ENCODE measurements at regions not wholly inside any gene's neighbourhood (a gene's known extent, or its start where the extent isn't known, plus 50 kb on each side); places are given as distances from the start of the nearest gene placed in this dataset.

DNA sequence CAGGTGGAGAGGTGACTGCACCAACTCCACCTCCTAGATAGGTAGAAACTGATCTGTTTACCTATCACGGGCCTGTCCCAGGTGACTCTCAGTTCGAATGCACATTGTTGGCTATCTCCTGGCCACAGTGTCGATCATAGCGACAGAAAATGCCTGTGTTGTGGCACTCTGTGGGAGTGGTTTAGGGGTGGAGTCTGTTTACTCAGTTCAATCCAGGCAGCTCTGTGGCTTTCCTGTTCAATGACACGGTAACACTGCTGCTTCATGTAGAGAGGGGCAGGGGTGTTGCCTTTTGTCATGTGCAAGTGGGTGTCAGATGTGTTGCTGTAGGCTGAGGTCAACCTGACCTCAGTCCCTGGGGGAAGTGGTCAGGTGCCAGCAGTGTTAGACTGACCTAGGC is 1602.4 kb downstream of the TECRL start (continued):
- TF ChIP-seq, protein P1, sequence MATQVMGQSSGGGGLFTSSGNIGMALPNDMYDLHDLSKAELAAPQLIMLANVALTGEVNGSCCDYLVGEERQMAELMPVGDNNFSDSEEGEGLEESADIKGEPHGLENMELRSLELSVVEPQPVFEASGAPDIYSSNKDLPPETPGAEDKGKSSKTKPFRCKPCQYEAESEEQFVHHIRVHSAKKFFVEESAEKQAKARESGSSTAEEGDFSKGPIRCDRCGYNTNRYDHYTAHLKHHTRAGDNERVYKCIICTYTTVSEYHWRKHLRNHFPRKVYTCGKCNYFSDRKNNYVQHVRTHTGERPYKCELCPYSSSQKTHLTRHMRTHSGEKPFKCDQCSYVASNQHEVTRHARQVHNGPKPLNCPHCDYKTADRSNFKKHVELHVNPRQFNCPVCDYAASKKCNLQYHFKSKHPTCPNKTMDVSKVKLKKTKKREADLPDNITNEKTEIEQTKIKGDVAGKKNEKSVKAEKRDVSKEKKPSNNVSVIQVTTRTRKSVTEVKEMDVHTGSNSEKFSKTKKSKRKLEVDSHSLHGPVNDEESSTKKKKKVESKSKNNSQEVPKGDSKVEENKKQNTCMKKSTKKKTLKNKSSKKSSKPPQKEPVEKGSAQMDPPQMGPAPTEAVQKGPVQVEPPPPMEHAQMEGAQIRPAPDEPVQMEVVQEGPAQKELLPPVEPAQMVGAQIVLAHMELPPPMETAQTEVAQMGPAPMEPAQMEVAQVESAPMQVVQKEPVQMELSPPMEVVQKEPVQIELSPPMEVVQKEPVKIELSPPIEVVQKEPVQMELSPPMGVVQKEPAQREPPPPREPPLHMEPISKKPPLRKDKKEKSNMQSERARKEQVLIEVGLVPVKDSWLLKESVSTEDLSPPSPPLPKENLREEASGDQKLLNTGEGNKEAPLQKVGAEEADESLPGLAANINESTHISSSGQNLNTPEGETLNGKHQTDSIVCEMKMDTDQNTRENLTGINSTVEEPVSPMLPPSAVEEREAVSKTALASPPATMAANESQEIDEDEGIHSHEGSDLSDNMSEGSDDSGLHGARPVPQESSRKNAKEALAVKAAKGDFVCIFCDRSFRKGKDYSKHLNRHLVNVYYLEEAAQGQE (IDR thresholded peaks at IDR 0.05; ENCODE audit: low read depth, low read length), result no peak

DNA sequence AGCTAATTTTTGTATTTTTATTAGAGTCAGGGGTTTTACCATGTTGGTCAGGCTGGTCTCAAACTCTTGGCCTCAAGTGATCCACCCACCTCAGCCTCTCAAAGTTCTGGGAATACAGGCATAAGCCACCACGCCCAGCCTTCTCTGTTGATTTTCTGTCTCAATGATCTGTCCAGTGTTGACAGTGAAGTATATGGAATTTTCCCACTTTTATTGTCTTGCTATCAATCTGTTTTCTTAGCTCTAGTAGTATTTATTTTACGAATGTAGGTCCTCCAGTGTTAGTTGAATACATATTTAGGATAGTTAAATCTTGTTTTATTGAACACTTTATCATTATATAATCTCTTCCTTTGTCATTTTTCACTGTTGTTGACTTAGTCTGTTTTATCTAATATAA is 1603.9 kb downstream of the ADGRL3 start:
- H3F3A ChIP-seq (replicated peaks; ENCODE audit: insufficient read depth), result no peaks in the 10 kb centered on the region
- no peaks in the 10 kb centered on the region for H3K79me2 ChIP-seq (ENCODE audit: insufficient read depth)
- POLR2A ChIA-PET, result no interaction called here
- H3K9me2 ChIP-seq, result no peaks in the 10 kb centered on the region
- H2AFZ ChIP-seq (ENCODE audit: low read depth), result no peak overlapping the region
- no peaks in the 10 kb centered on the region for H3K9me3 ChIP-seq
- no peaks in the 10 kb centered on the region for H4K20me1 ChIP-seq (ENCODE audit: insufficient read depth)
- H3K9ac ChIP-seq, result no peak overlapping the region
- CTCF ChIA-PET, result no interaction called here
- H3K27me3 ChIP-seq (ENCODE audit: insufficient read depth), result no peaks in the 10 kb centered on the region
- no peak overlapping the region for H3K27ac ChIP-seq (ENCODE audit: low read depth in 2 of 2, low read length in 1 of 2)
- no peak overlapping the region for H3K4me3 ChIP-seq (ENCODE audit: low read depth in 2 of 2, low read length in 1 of 2)
- TF ChIP-seq SIN3A (IDR thresholded peaks at IDR 0.05; ENCODE audit: borderline replicate concordance, low read depth, low read length) (no peak), POLR2AphosphoS5 (IDR thresholded peaks at IDR 0.05; ENCODE audit: low read depth, low read length) (no peak), MAX (IDR thresholded peaks at IDR 0.05; ENCODE audit: low read depth) (no peak), TAF1 (IDR thresholded peaks at IDR 0.05; ENCODE audit: borderline replicate concordance, low read depth, low read length) (no peak), EP300 (IDR thresholded peaks at IDR 0.05; ENCODE audit: borderline replicate concordance in 1 of 2, low read depth in 1 of 2, low read length in 1 of 2) (no peak), FOXM1 (IDR thresholded peaks at IDR 0.05; ENCODE audit: low read depth) (no peak), EZH2phosphoT487 (IDR thresholded peaks at IDR 0.05; ENCODE audit: borderline replicate concordance, low read depth) (no peak), JUND (IDR thresholded peaks at IDR 0.05) (no peak), NFIC (IDR thresholded peaks at IDR 0.05; ENCODE audit: borderline replicate concordance) (no peak), RXRA (IDR thresholded peaks at IDR 0.05; ENCODE audit: borderline replicate concordance, low read depth) (no peak), SMC3 (IDR thresholded peaks at IDR 0.05; ENCODE audit: low read depth, low read length) (no peak), GABPA (IDR thresholded peaks at IDR 0.05; ENCODE audit: low read depth) (no peak), NRF1 (IDR thresholded peaks at IDR 0.05; ENCODE audit: low read depth, low read length) (no peak), FOXJ3 (CRISPR knock-in tag; IDR thresholded peaks at IDR 0.05) (no peak), GATA2 (CRISPR knock-in tag; IDR thresholded peaks at IDR 0.05) (no peak), YY1 (IDR thresholded peaks at IDR 0.05; ENCODE audit: low read depth) (no peak)
- TF ChIP-seq, protein P1 (IDR thresholded peaks at IDR 0.05; ENCODE audit: low read depth, low read length), result no peak
- WGBS (ENCODE audit: low lambda C conversion rate), result 27% methylated on average over 2 of the region's 2 CpGs
- DNase-seq, result no peak
- no peaks in the 10 kb centered on the region for H3K36me3 ChIP-seq (replicated peaks in 1 of 2; ENCODE audit: control insufficient read depth in 1 of 2, insufficient read depth in 2 of 2, low read length in 1 of 2)
- H3K4me2 ChIP-seq, result no peak overlapping the region
- no peaks in the 10 kb centered on the region for H3K4me1 ChIP-seq (ENCODE audit: control insufficient read depth in 1 of 2, insufficient read depth in 2 of 2, low read depth in 1 of 2, low read length in 1 of 2)
